Stimulated activated CD8-positive, alpha-beta memory T cell treated with anti-CD3 and anti-CD28 coated beads, Interleukin-12 subunit alpha, Interleukin-12 subunit beta, amount 100 ng/mL, for 24 hours (primary cell): ENCODE measurements at regions not wholly inside any gene's neighbourhood (a gene's known extent, or its start where the extent isn't known, plus 50 kb on each side); places are given as distances from the start of the nearest gene placed in this dataset.
A peak's percentile ranks its signal among the peaks of the same experiment; 100 is the strongest.

Experiments used
- DNase-seq: peaks from one replicate; pipeline ENCODE4 v3.0.0-alpha.2; 2020; ENCODE audit errors: extremely low read depth

GRCh38 chr2:120674246-120675170 lies 61.2 kb upstream of the GLI2 start:
- no peak for DNase-seq

- DNase-seq, result no peak
Measured at GRCh38 chr2:120675460-120676130, 60.1 kb upstream of the GLI2 start.

GRCh38 chr2:120677221-120677620 lies 58.4 kb upstream of the GLI2 start:
- DNase-seq, result no peak

GRCh38 chr2:120677696-120678247 lies 57.9 kb upstream of the GLI2 start:
- DNase-seq, result no peak

- DNase-seq, result no peak
Measured at GRCh38 chr2:120678251-120678650, 57.4 kb upstream of the GLI2 start.

- no peak for DNase-seq
Measured at GRCh38 chr2:120678926-120679325, 56.7 kb upstream of the GLI2 start.

GRCh38 chr2:120679526-120679925 lies 56.1 kb upstream of the GLI2 start:
- no peak for DNase-seq

GRCh38 chr2:120680136-120680761 lies 55.4 kb upstream of the GLI2 start:
- peak; percentile 39 for DNase-seq

- no peak for DNase-seq
Measured at GRCh38 chr2:120681181-120681580, 54.5 kb upstream of the GLI2 start.

GRCh38 chr2:120681696-120682288 lies 53.9 kb upstream of the GLI2 start:
- DNase-seq, result no peak

GRCh38 chr2:120682654-120683053 lies 53.0 kb upstream of the GLI2 start:
- no peak for DNase-seq

GRCh38 chr2:120683081-120683480 lies 52.6 kb upstream of the GLI2 start:
- DNase-seq, result no peak

- DNase-seq, result no peak
Measured at GRCh38 chr2:120683701-120684100, 52.0 kb upstream of the GLI2 start.

GRCh38 chr2:120684289-120685065 lies 51.2 kb upstream of the GLI2 start:
- DNase-seq, result no peak

- no peak for DNase-seq
Measured at GRCh38 chr2:120685066-120685973, 50.3 kb upstream of the GLI2 start.
